Anterior cingulate cortex (tissue), 58 donors: ENCODE measurements at regions not wholly inside any gene's neighbourhood (a gene's known extent, or its start where the extent isn't known, plus 50 kb on each side); places are given as distances from the start of the nearest gene placed in this dataset.
"Not testable (repeated sequence)": the region's sequence is repeated elsewhere in the genome, so short reads cannot be mapped to it uniquely, and the experiment has no call there.

Experiments used
- DNase-seq, 58 donors: peaks; one replicate each; lab custom pipeline; 2025; lab: John Stamatoyannopoulos, UW

DNA sequence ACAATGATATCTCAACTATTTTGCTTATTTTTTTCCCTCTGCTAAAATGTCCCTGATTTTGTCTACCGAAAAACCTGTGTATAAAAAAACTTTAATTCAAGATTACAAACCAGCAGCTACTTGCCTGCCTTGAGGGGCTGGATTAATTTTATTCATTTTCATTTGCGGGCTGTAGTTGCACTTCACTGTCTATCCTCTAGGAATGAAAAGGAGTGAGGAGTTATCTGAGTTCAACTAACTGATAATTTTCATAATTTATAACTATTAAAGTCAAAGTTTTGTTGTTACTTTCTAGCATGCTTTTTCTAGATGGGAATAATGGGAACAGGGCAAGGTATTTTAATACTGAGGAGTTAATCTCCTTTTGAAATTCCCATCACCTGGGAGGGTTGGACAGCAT lies 50.3 kb upstream of the AGTPBP1 start:
- DNase-seq, result not testable (repeated sequence)

DNA sequence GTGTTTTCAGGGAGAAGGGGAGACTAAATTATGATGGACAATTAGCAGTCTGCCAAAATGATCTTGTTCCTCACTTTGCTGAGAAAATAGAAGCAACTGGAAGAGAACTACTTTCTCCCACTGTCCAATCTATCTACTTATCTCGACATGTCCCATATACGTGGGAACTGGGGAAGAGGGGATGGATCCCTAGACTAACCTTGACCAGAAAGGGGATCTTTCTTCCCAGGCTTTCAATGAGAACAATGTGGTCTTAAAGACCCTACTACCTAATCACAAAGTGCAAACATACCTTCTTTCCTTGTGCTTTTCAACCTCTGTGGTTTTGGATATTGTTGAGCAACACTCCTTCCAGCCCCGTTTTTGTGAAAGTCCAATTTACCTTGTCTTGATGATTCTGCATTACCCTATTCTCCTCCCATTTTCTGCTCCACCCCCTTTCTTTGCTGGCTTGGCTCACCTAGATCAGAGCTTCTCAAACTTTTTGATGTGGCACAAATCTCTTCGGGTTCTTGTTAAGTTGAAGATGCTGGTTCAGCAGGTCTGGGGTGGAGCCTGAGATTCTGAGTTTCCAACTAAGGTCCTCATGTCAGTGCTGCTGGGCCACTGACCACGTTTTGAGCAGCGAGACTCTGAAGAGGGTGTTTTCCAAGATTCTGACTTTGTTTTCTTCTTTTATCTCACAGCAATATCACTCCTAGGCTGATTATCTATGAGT lies 61.4 kb upstream of the AGTPBP1 start:
- DNase-seq, result not testable (repeated sequence)

GRCh38 chr9:85804847-85805133 lies 63.0 kb upstream of the AGTPBP1 start:
- DNase-seq, result not testable (repeated sequence)

DNA sequence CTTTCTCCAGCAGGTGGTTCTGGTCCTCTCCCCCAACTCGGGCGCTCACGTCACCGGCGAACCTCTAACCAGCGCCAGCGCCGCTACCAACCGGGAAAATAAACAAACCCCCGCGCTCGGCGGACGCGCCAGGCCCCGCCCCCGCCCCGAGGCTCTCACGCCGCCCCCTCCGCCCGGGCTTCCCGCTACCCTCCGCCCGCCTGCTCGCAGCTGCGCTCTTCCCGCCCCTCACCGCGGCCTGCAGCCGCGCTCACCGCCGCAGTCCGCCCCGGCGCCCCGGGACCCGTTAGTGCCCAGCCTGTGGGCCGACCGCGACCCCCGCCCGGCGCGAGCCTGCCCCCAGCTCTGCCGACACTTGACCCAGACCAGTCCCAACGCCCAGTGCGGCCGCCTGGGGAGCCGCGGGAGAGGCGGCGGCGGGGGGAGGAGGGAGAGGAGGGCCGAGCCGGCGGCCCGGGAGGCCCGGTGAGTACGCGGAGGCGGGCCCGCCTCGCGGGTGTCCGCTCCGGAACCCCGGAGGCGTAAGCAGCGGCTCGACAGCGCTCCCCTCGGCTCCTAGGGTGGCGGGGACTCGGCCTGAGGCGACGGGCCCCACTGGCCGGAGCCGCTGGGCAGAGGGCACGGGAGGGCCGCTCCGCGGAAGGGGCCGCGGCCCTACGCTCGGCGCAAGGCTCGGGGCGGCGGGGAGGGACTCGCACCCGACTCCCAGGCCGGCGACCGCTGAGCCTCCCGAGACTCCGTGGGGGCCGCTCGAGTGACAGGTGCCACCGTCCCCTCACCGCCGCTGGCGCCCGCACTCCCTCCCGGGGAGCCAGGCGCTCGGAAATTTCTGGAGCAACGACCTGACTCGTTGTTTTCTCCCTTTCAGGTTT lies 63.6 kb upstream of the AGTPBP1 start:
- DNase-seq, result peak; percentile 10 to 90 (median 80)

- DNase-seq, result not testable (repeated sequence)
Measured at GRCh38 chr9:85808329-85808728, 66.6 kb upstream of the AGTPBP1 start.

- DNase-seq, result not testable (repeated sequence)
Measured at GRCh38 chr9:85813388-85813787, 71.6 kb upstream of the AGTPBP1 start.

DNA sequence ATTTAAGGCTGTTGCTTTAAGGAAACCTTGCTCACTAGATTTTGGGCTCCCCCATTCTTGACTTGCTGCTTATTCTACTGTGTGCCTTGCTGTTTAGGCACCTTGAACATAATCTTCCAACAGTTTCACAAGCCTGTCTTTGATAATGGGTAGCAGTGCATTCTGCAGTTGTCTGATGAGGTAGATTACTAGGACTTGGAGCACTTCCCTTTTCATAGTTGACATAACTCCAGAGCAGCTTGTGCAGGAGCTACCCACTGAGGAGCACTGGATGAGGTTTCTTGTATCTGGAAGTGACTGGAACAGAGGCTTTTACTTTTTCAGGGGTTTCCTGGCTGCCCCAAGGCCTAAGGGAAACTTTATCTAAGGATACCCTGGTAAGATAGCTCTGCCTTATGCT lies 73.0 kb upstream of the AGTPBP1 start:
- DNase-seq, result not testable (repeated sequence)

- peak in 2 of 58 donors; percentile 1 to 25 for DNase-seq
Measured at GRCh38 chr9:85818971-85819370, 77.2 kb upstream of the AGTPBP1 start.

DNA sequence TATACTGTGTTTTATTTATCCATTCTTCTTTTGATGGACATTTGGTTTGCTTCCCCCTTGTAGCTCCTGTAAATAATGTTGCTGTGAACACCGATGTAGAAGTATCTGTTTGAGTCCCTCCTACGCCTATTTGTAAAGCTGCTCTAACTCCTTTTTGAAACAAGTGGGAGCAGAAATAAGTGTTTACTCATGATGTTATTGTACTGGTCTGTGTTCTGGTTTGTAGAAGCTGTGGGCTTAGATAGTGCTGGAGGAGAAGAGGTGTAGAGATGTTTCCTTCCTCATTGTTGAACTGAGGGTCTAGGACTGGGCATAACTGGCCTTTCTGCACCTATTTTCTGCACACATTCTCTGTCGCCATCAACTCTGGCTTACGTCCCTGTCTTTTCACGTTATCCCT lies 78.8 kb upstream of the AGTPBP1 start:
- DNase-seq, result not testable (repeated sequence)

DNA sequence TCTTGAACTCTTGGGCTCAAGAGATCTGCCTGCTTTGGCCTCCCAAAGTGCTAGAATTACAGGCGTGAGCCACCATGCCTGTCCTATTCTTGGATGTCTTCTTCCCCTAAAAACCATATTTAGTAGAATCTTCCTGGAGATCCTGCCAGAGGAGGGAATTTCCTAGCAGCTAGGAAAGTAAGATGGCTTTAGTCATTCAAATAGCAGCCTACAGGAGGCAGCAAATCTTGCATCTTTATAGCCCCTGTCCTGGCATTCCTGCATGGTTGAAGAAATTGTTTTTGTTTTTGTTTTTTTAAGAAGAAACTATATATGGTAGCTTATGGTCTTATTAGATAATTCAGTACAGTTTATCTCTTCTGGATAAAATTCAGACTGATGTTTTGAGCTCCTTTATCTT lies 83.2 kb upstream of the AGTPBP1 start:
- DNase-seq, result not testable (repeated sequence)

DNA sequence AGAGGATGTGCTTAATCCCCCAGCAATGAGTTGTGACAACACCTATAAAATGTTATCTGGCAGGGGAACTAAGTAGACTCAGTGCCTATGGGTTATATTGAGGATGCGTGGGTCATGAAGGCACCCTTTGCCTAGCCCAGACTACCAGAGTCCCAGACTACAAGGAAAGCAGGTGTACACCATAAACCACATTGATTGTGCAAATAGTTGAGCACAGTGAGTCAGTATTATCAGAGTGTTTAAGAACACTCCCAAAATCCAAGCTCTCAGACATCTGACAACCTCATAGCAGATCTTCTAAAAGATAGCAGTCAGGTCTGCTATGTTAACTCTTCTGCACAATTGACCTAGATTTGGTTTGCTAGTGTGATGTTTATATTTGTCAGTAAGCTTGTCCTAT lies 92.8 kb upstream of the AGTPBP1 start:
- not testable (repeated sequence) for DNase-seq

- DNase-seq, result not testable (repeated sequence)
Measured at GRCh38 chr9:85843949-85844348, 97.0 kb upstream of the NAA35 start.

DNA sequence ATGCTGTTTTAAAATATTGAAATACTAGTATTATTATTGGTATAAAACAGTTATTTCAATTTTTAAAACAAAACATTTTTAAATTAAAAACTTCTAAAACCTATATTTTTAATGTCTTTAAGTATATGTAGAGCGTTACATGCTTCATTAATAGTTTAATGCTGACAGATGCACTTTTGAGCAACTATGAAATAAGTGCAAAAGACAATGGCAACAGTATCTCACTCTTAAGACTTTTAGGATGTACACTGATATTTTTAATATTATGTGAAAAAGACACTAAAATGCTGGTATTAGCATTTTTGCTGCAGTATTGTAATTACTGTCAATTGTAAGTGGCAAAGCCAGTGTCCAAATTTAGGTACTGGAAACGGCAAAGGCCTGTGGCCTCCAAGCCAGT lies 93.2 kb upstream of the NAA35 start:
- not testable (repeated sequence) for DNase-seq

DNA sequence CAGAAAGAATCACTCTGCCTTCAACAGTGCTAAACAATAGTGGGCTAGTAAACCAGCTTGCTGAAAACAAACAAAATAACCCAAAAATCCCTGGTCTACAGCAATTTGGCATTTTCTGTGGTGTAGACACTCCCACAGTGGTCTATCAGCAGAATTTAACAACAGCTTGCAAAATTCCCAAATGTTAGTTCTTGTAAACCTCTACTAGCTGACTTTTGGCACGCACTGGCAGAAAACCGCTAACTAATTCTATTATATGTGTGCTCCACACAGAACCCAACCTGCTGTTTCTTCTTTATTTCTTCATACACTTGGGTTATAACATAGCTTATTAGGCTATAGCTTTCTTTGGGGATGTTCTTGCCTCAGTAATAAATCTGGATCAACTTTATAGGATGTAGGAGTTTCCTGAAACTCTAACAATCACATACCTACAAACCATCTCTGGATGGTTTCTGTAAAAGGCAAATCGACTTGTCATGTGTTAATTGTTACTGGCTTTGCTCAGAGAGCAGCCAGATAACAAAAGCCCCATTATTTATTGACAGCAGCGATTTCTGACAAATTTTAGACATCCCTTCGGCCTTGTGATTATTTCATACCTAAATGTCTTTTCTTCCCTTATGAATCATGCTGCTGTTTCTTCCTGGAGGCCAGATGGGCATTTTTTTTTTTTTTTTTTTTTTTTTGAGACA lies 82.7 kb upstream of the NAA35 start:
- DNase-seq, result peak in 1 of 58 donors; percentile 21

GRCh38 chr9:85859765-85860164 lies 81.2 kb upstream of the NAA35 start:
- no peak for DNase-seq

GRCh38 chr9:85861882-85862281 lies 79.1 kb upstream of the NAA35 start:
- not testable (repeated sequence) for DNase-seq

DNA sequence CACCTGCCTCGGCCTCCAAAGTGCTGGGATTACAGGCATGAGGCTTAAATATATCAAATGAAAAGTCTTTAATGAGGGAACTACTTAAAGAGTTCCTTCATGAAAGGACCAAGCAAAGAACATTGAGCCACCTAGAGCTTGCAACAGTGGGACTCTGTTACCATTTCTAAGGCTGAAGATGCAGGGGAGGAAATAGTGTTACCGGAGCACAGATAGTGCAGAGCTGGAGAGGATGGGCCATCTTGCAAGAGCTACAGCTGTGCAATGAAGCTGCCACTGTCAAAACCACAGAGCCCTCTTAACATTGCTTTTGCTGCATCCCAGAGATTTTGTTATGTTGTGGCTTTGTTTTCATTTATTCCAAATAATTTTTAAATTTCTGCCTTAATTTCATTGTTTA lies 77.1 kb upstream of the NAA35 start:
- DNase-seq, result no peak

- DNase-seq, result no peak
Measured at GRCh38 chr9:85871008-85871407, 69.9 kb upstream of the NAA35 start.

GRCh38 chr9:85871683-85872082 lies 69.3 kb upstream of the NAA35 start:
- not testable (repeated sequence) for DNase-seq

GRCh38 chr9:85872463-85872862 lies 68.5 kb upstream of the NAA35 start:
- DNase-seq, result no peak

- DNase-seq, result no peak
Measured at GRCh38 chr9:85876628-85877027, 64.3 kb upstream of the NAA35 start.
